Testis (tissue), 2 donors: ENCODE measurements at regions not wholly inside any gene's neighbourhood (a gene's known extent, or its start where the extent isn't known, plus 50 kb on each side); places are given as distances from the start of the nearest gene placed in this dataset.
"Not testable (repeated sequence)": the region's sequence is repeated elsewhere in the genome, so short reads cannot be mapped to it uniquely, and the experiment has no call there.

ENCODE experiments used
- DNase-seq: peaks from one replicate; pipeline ENCODE4 v3.0.0-alpha.2; 2019
- H3K27ac ChIP-seq, 2 donors: fragments of 200-600 bp; sonication (generic); one replicate each; pipeline ENCODE4 v1.5.1; 2019
- H3K27me3 ChIP-seq: fragments of 200-600 bp; sonication (generic); one replicate; pipeline ENCODE4 v1.5.1; 2019
- H3K36me3 ChIP-seq: fragments of 200-600 bp; sonication (generic); one replicate; pipeline ENCODE4 v1.5.1; 2017; ENCODE audit warnings: low read depth; ENCODE audit errors: missing control alignments
- H3K4me1 ChIP-seq: fragments of 200-600 bp; sonication (generic); one replicate; pipeline ENCODE4 v1.5.1; 2019
- H3K4me3 ChIP-seq, 2 donors: fragments of 200-600 bp; sonication (generic); one replicate each; pipeline ENCODE4 v1.5.1; 2017 to 2019
- H3K9me3 ChIP-seq: fragments of 200-600 bp; sonication (generic); one replicate; pipeline ENCODE4 v1.5.1; 2017
- POLR2A ChIP-seq: fragments of 450-650 bp; IDR thresholded peaks from one replicate; pipeline ENCODE4 v1.6.1; 2017; ENCODE audit warnings: antibody characterized with exemption, mild to moderate bottlenecking, moderate library complexity
- WGBS, 2 donors: methylation state at CpG; one replicate each; pipeline ENCODE4 v1.1.5; 2018; 5-methylcytosine and 5-hydroxymethylcytosine counted together
- intact Hi-C: fragments of 100-400 bp; cut with DNase I; formaldehyde crosslinking; loops from one replicate; pipeline ENCODE4 v1.15.1; 2023; ENCODE audit warnings: low total_unique reads
- TF ChIP-seq, protein P1 (sequence below), 3 experiments: fragments of 450-650 bp in 2 of 3; fragments of 200-600 bp in 1 of 3; sonication (generic) in 1 of 3; IDR thresholded peaks; one replicate each; pipeline ENCODE4 v1.5.1; 2016 to 2019; ENCODE audit warnings: antibody characterized with exemption in 3 of 3, mild to moderate bottlenecking in 2 of 3, moderate library complexity in 1 of 3

DNA sequence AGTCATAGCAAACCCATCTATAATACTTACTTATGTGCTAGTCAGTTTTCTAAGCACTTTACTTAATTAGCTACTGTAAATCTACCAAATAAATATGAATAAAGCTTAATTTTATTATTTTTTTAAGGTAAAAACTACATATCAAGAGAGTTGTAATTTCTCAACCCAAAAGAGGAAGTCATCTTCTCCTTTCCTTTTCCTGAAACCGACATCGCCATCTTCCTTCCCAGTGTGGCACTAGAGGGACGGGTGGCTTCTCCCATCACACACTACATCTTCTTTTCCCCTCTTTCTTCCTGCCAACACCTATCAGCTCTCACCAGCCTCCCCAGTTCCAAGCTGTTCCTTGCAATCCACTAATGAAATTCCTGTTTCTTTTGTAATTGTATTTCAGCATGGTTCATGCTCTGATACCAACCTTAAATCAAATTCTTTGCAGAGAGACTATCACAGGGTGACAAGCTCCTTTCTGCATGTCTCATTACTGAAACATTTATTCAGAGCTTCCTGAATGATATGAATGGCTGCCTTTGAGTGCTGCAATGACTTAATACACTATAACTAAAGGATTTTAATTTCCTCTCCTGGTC lies 251.6 kb upstream of the FAM78B start:
- DNase-seq: no peak
- H3K27ac ChIP-seq: no peak overlapping the region
- intact Hi-C loops: no loop called here
- no peaks in the 10 kb centered on the region for H3K4me1 ChIP-seq
- no peaks in the 10 kb centered on the region for H3K27me3 ChIP-seq
- no peak overlapping the region for H3K4me3 ChIP-seq
- H3K36me3 ChIP-seq: no peaks in the 10 kb centered on the region
- 67 to 70% methylated on average over 3 of the region's 3 CpGs for WGBS, 2 donors
- H3K9me3 ChIP-seq: no peaks in the 10 kb centered on the region
- TF ChIP-seq, protein P1, sequence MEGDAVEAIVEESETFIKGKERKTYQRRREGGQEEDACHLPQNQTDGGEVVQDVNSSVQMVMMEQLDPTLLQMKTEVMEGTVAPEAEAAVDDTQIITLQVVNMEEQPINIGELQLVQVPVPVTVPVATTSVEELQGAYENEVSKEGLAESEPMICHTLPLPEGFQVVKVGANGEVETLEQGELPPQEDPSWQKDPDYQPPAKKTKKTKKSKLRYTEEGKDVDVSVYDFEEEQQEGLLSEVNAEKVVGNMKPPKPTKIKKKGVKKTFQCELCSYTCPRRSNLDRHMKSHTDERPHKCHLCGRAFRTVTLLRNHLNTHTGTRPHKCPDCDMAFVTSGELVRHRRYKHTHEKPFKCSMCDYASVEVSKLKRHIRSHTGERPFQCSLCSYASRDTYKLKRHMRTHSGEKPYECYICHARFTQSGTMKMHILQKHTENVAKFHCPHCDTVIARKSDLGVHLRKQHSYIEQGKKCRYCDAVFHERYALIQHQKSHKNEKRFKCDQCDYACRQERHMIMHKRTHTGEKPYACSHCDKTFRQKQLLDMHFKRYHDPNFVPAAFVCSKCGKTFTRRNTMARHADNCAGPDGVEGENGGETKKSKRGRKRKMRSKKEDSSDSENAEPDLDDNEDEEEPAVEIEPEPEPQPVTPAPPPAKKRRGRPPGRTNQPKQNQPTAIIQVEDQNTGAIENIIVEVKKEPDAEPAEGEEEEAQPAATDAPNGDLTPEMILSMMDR (IDR thresholded peaks at IDR 0.05): no peak
- no peak for TF ChIP-seq POLR2A

DNA sequence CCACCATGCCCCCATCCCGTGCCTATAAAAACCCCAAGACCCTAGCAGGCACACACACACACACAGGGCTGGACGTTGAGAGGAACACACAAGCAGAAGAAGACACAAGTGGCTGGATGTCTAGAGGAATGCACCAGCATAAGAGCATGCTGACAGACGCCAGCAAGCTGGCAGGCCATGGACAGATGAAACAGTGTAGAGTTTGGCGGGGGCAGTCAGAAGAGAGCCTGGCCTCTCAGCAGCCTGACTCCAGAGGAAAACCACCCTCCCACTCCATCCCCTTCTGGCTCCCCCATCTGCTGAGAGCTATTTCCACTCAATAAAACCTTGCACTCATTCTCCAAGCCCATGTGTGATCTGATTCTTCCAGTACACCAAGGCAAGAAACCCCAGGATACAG lies 255.8 kb upstream of the FAM78B start:
- H3K4me3 ChIP-seq, H3K9me3 ChIP-seq, H3K36me3 ChIP-seq, intact Hi-C loops, DNase-seq, H3K4me1 ChIP-seq, H3K27me3 ChIP-seq, H3K27ac ChIP-seq: not testable (repeated sequence)
- 69 to 75% methylated on average over 4 of the region's 4 CpGs for WGBS, 2 donors

DNA sequence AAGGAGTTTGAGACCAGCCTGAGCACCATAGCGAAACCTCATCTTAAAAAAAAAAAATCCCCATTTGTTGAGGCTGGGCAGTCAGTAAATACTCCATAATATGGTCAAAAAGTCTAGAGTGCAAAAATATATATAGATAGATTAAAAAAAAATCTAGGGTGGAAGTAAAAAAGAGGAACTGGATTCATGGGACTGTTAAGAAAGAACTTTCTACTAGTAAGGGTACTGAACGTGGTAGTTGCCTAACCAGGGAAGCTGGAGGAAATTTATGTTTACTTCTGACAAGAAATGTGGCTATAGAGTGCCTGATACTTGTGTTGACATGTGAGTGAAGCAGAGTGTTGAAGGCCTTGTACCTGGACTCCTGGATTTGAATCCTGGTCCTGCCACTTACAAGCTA lies 265.9 kb upstream of the FAM78B start:
- no peak overlapping the region for H3K27ac ChIP-seq
- intact Hi-C loops: no loop called here
- 81 to 83% methylated on average over 2 of the region's 2 CpGs for WGBS, 2 donors
- no peak overlapping the region for H3K4me3 ChIP-seq
- TF ChIP-seq, protein P1 (IDR thresholded peaks at IDR 0.05): no peak
- TF ChIP-seq POLR2A: no peak
- no peaks in the 10 kb centered on the region for H3K27me3 ChIP-seq
- no peaks in the 10 kb centered on the region for H3K9me3 ChIP-seq
- DNase-seq: no peak
- H3K4me1 ChIP-seq: no peaks in the 10 kb centered on the region
- H3K36me3 ChIP-seq: no peaks in the 10 kb centered on the region

DNA sequence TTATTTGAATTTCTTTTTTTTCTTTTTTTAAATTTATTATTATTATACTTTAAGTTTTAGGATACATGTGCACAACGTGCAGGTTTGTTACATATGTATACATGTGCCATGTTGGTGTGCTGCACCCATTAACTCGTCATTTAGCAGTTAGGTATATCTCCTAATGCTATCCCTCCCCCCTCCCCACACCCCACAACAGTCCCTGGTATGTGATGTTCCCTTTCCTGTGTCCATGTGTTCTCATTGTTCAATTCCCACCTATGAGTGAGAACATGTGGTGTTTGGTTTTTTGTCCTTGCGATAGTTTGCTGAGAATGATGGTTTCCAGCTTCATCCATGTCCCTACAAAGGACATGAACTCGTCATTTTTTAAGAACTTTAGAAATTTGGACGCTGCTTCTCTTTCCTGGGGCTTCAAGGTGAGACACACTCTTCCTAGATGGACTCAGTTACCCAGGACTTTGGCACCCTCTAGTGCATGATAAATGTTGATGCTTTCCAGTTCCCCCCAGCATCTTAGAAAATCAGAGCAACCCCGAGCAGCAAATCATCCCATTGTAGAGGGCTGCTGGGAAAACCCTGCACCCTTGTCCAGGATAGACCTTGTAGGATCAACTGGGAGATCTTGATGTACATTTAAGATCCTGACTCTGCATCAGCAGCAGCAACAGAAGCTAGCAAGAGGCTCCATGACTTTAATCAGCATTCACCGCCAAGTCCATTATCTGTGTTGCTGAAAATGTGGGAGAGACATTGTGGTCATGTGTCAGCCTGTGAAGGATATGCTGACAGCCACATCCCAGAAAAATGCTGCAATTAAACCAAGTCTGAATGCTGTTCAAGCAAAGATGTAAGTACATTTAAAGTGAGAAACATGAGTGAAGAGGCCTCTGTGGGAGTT lies 266.9 kb upstream of the FAM78B start:
- H3K4me3 ChIP-seq, intact Hi-C loops, H3K4me1 ChIP-seq, H3K9me3 ChIP-seq, H3K27me3 ChIP-seq, H3K27ac ChIP-seq, H3K36me3 ChIP-seq: not testable (repeated sequence)
- 32 to 45% methylated on average over 7 of the region's 7 CpGs for WGBS, 2 donors
- TF ChIP-seq, protein P1 (IDR thresholded peaks at IDR 0.05): peak in 1 of 3 experiments; percentile 28
- DNase-seq: peak; percentile 48

DNA sequence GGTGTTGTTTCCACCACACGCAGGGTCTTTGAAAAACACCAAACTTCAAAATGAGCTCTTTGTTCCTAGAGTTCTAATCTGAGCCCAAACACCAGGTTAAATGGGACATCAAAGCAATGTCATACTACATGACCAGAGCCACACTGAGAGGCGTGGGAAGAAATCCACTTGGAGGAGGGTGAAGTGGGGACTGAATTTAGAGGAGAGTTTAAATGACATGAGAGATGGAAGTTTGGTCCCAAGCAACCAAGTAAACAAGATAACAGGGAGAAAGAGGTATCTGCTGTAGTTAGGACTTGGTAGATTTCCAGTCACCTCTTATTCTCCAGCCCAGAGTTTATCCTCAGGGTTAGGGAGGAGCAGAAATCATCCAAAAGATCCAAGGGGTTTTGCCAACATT lies 290.9 kb upstream of the FAM78B start:
- Histone ChIP-seq H3K27me3 (no peaks in the 10 kb centered on the region), H3K4me1 (no peaks in the 10 kb centered on the region), H3K9me3 (no peaks in the 10 kb centered on the region), H3K36me3 (no peaks in the 10 kb centered on the region), H3K4me3 (no peak overlapping the region), H3K27ac (no peak overlapping the region)
- TF ChIP-seq POLR2A: no peak
- TF ChIP-seq, protein P1 (IDR thresholded peaks at IDR 0.05): no peak
- WGBS, 2 donors: 79 to 82% methylated on average over 2 of the region's 2 CpGs
- DNase-seq: no peak
- intact Hi-C loops: no loop called here
